ENCODE measurements at regions not wholly inside any gene's neighbourhood (a gene's known extent, or its start where the extent isn't known, plus 50 kb on each side); places are given as distances from the start of the nearest gene placed in this dataset.
"Not testable (repeated sequence)": the region's sequence is repeated elsewhere in the genome, so short reads cannot be mapped to it uniquely, and the experiment has no call there.

GRCh38 chrX:34716302-34716701, 59.2 kb upstream of the TMEM47 start:
- no peak for DNase-seq (ENCODE audit: low spot score)

GRCh38 chrX:34734383-34734782, 77.3 kb upstream of the TMEM47 start:
- DNase-seq (ENCODE audit: low spot score): no peak

GRCh38 chrX:34744521-34744920, 87.4 kb upstream of the TMEM47 start:
- DNase-seq (ENCODE audit: low spot score): no peak

- no peak for DNase-seq (ENCODE audit: low spot score)
Measured at GRCh38 chrX:34749896-34750295, 92.8 kb upstream of the TMEM47 start.

- peak; percentile 34 for DNase-seq (ENCODE audit: low spot score)
Measured at GRCh38 chrX:34764852-34765361, 107.8 kb upstream of the TMEM47 start.

GRCh38 chrX:34768290-34768689, 111.2 kb upstream of the TMEM47 start:
- DNase-seq (ENCODE audit: low spot score): no peak

- no peak for DNase-seq (ENCODE audit: low spot score)
Measured at GRCh38 chrX:34770511-34770910, 113.4 kb upstream of the TMEM47 start.

GRCh38 chrX:34778916-34779315, 121.8 kb upstream of the TMEM47 start:
- DNase-seq (ENCODE audit: low spot score): no peak

- no peak for DNase-seq (ENCODE audit: low spot score)
Measured at GRCh38 chrX:34790026-34790425, 132.9 kb upstream of the TMEM47 start.

- no peak for DNase-seq (ENCODE audit: low spot score)
Measured at GRCh38 chrX:34805951-34806350, 136.6 kb upstream of the FAM47B start.

- DNase-seq (ENCODE audit: low spot score): no peak
Measured at GRCh38 chrX:34809096-34809495, 133.5 kb upstream of the FAM47B start.

GRCh38 chrX:34810364-34810763, 132.2 kb upstream of the FAM47B start:
- DNase-seq (ENCODE audit: low spot score): no peak

GRCh38 chrX:34810916-34811315, 131.7 kb upstream of the FAM47B start:
- DNase-seq (ENCODE audit: low spot score): no peak

GRCh38 chrX:34813618-34814017, 129.0 kb upstream of the FAM47B start:
- no peak for DNase-seq (ENCODE audit: low spot score)

GRCh38 chrX:34826964-34827363, 115.6 kb upstream of the FAM47B start:
- DNase-seq (ENCODE audit: low spot score): no peak

- no peak for DNase-seq (ENCODE audit: low spot score)
Measured at GRCh38 chrX:34839451-34839850, 103.1 kb upstream of the FAM47B start.

- DNase-seq (ENCODE audit: low spot score): not testable (repeated sequence)
Measured at GRCh38 chrX:34841205-34841604, 101.4 kb upstream of the FAM47B start.

- no peak for DNase-seq (ENCODE audit: low spot score)
Measured at GRCh38 chrX:34848281-34848680, 94.3 kb upstream of the FAM47B start.

GRCh38 chrX:34849371-34849770, 93.2 kb upstream of the FAM47B start:
- DNase-seq (ENCODE audit: low spot score): no peak

- no peak for DNase-seq (ENCODE audit: low spot score)
Measured at GRCh38 chrX:34859191-34859590, 83.4 kb upstream of the FAM47B start.

- no peak for DNase-seq (ENCODE audit: low spot score)
Measured at GRCh38 chrX:34863906-34864305, 78.7 kb upstream of the FAM47B start.

- DNase-seq (ENCODE audit: low spot score): no peak
Measured at GRCh38 chrX:34866646-34867045, 76.0 kb upstream of the FAM47B start.

- DNase-seq (ENCODE audit: low spot score): no peak
Measured at GRCh38 chrX:34868633-34869032, 74.0 kb upstream of the FAM47B start.

- DNase-seq (ENCODE audit: low spot score): no peak
Measured at GRCh38 chrX:34873500-34874225, 68.9 kb upstream of the FAM47B start.
